HG03045 (cell line): ENCODE measurements at regions not wholly inside any gene's neighbourhood (a gene's known extent, or its start where the extent isn't known, plus 50 kb on each side); places are given as distances from the start of the nearest gene placed in this dataset.
A peak's percentile ranks its signal among the peaks of the same experiment; 100 is the strongest.
"Not testable (repeated sequence)": the region's sequence is repeated elsewhere in the genome, so short reads cannot be mapped to it uniquely, and the experiment has no call there.

Source experiments
- ATAC-seq: cut with Tn5 transposase; IDR thresholded peaks from one replicate; pipeline ENCODE4 v1.9.1; 2021; ENCODE audit warnings: mild to moderate bottlenecking, moderate library complexity; ENCODE audit not compliant: unreplicated experiment

DNA sequence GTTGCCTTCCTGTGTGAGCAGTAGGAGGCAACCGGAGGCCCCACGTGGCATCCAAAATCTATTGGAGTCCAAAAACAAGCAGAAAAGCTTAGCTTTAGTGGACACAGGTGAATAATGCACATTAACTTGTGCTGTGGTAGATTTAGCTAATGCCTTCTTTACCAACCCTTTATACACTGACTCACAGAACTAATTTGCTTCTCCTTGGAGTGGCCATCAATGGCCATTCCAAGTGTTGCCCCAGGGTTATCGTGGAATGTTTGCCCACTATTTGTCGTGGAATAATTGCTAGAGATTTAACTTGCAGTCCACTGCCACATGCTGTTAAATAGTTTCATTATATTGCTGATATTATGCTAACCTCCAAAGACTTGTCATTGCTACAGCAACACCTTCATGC lies 729.1 kb downstream of the STPG2 start:
- no peak for ATAC-seq

DNA sequence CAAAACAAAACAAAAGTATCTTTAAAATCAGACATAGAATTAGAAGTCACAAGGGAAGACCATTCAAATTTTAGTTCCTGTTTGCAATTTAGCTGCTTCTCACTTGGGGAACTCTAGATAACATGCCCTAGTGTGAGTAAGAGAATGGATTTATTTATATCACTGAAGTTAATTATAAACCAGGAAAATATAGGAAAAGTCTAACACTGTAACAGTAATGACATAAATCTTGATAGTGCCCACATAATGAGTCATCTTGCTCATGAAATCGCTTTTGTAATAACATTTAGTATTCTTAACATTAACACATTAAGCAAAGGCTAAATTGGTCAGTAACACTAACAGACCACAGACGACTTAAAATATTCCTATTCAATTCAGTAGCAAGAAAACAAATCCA lies 710.7 kb downstream of the STPG2 start:
- no peak for ATAC-seq

DNA sequence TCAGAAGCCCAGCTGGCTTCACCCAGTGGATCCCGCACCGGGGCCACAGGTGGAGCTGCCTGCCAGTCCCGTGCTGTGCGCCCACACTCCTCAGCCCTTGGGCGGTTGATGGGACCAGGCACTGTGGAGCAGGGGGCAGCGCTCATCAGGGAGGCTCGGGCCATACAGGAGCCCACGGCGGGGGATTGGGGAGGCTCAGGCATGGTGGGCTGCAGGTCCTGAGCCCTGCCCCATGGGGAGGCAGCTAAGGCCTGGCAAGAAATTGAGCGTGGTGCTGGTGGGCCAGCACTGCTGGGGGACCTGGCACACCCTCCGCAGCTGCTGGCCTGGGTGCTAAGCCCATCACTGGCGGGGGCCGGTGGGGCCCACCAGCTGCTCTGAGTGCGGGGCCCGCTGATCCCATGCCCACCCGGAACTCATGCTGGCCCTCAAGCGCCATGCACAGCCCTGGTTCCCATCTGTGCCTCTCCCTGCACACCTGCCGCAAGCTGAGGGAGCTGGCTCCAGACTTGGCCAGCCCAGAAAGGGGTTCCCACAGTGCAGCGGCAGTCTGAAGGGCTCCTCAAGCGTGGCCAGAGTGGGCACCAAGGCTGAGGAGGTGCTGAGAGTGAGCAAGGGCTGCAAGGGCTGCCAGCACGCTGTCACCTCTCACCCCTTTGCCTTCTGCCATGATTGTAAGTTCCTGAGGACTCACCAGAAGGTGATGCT lies 705.1 kb downstream of the STPG2 start:
- ATAC-seq: not testable (repeated sequence)

DNA sequence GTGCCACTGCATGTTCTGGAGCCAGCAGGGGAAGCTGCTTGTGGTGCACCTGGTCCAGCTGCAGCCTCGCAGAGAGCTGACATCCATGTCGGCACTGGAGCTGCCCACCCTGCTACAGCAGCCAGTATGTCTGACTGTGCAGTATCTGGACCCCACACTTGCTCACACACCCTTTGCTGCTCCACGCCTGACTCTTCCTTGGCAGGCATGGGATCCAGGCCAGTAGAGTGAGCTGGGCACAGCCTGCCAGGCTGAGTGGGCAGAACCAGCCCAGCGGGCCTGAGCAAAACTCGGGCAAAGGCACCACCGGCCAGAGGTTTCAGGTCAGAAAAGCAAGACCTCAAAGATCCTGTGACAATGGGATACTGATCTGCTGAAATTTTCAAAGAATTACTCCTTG lies 690.1 kb downstream of the STPG2 start:
- no peak for ATAC-seq

DNA sequence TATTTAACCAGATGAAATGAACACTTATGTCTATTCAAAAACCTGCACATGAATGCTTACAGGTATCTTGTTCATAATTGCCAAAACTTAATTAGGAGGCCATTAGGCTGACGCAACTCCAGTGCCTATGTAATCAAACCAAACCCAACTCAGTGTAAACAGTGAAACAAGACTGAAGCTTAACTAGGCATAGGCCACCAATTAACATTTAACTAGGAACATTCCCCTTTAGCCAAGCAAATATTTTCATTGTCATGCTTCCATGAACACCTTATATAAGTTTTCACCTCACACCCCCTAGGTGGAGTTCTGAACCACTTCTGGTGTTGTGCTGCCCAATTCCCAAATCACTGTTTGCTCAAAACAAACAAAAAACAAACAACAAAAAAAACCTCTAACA lies 686.0 kb downstream of the STPG2 start:
- no peak for ATAC-seq

DNA sequence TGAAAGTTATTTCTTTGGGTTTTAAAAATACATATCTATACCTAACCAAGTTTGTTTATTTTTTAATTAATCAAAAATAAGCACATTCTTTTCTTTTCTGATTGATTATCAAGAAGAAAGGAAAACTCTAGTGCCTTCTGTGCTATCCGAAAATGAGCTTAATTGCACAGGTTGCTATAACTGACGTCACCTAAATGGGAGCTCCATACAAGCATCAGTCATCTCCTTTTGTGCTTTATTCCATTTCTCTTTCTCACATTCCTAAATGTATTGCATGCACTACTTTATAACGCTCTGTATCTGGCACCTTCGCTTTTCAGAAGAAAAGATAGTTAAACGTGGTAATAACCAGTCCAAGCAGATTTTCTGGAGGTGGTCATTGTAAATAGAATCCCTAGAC lies 675.0 kb downstream of the STPG2 start:
- no peak for ATAC-seq

DNA sequence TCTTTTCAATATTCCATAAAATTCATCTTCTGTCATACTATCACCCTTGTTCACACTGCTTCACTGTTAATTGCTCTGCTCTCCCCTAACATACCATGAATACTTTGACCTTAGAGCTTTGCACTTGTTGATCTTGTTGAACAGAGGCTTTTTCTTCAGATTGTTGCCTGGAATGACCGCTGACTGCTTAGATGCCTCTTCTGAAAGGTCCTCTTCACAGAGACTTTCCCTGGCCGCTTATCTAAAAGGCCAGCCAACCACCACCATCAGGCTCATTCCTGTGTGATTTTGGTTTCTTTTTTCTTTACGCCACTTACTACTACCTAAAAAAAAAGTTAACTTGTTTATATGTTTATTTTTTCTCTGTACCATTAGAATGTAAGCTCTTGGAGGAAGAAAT lies 667.7 kb downstream of the STPG2 start:
- ATAC-seq: no peak

DNA sequence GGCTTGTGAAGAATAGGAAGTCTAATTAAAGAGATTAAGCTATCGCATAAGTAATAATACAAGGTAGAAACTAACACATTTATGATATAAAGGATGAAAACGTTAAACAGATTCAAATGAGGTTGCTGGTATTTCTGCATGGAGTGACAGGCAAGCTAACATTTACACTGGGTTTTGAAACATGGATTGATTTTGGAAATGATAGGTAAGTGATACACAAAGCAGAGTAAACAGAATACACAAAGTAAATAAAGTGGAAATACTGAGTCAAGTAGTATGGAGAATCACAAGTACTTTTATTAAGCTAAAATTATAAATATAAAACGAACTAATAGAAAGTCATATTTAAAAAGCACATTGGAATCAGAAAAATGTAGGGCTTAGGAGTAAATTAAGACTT lies 665.3 kb downstream of the STPG2 start:
- no peak for ATAC-seq

DNA sequence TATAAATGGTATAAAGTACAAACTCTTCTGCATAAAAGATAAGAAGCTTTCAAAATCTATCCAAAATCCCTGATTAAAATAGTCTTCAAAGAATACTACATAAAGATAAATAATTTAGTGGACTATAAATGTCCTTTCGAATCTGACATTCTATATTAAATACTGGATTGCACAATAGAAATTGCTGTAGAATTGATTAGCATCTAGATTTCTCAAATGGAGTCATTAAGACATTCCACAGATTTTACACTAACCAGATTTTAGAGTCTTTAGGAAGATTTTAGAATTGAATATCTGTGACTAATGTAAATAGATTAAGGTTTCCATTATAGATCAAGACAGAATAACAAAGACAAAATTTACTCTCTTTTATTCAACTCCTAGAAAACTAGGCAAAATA lies 663.9 kb downstream of the STPG2 start:
- ATAC-seq: no peak

DNA sequence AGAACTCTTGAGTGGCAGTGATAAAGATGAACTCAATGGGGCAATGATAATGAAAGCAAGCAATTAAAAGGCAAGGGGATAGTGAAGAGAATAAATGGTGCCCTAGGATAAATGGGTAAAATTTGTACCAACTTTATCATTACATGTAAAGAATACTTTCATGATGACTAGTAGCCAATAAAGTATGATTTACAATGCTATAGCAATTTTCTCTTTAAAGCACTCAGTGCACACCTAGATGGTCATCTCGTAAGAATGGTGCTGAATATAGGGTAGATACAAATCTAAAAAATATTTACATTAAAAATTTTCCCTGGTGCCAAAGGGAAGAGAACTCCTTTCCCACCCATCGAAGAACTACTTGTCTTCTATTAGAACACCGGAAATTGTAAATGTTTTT lies 651.4 kb downstream of the STPG2 start:
- ATAC-seq: no peak

DNA sequence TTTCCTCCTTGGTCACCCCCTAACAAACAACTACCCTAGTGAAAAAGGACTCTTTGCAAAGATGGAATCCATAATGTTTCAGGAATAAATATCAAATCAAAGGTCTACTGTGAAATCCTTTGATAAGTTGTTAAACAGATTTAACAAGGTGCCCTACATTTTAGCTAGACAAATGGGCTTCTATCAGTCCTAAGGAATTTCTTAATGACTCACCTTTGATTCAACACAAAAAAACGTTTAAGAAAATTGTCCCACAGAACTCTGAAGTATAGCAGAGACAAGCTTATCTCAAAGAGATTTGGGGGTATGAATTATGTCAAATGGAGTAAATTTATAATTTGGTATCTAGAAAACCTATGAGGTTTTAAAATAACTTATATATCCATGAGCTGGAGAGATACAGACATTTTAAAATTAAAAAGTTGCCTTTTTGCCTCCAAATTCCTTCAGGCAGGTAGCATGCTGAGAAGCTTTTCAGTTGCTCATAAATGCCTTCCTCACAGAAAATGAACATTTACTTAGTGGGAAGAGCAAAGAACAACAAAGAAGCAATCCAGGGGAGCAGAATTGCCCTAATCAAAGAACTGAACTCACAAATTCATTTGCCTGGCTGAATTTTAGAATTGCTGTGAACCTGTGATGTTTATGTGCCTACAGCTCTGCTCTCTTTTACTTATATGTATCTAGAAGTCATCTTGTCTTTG lies 649.3 kb downstream of the STPG2 start:
- ATAC-seq: no peak

DNA sequence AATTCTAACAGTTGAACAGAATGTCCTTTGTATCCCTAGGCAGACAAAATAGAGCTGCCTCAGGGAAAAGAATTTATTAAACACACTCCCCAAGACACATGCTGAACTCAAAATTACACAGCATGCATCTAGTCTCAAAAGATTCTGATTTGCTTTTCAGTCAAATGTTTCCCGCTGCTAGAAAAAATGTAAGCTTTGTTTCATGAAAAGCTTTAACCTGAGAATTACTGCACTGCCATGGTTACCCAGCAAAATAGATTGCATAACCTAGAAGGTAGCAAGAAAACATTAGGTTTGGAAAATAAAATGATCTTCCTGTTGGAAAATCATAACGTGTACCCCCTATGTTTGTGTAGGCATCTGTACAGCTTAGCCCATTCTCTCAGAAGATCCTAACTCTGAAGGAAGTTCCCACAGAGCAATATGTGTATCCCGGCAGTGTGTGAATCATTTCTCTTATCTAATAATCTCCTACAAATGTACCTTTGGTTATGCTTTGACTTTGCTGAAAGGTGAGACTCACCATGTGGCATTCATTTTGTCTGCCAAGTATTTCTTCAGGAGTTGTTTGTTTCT lies 646.9 kb downstream of the STPG2 start:
- ATAC-seq: no peak

DNA sequence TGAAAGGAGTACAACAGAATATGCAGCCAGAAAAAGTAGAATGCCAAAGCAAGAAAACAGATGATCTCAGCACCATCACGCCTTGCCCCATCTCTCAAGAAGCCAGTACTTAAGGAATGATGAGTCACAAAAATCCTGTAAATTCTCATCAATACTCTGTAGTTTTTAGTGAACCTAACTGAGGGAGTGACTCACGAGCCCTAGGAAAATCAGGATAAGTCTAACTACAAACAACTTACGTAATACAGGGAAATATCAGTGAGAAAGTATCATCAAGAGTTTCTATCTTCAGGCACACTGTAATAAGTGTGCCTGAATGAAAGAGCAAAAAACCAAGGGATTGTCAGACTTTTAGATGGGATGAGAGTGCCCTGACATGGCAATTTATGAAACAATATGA lies 644.4 kb downstream of the STPG2 start:
- no peak for ATAC-seq

DNA sequence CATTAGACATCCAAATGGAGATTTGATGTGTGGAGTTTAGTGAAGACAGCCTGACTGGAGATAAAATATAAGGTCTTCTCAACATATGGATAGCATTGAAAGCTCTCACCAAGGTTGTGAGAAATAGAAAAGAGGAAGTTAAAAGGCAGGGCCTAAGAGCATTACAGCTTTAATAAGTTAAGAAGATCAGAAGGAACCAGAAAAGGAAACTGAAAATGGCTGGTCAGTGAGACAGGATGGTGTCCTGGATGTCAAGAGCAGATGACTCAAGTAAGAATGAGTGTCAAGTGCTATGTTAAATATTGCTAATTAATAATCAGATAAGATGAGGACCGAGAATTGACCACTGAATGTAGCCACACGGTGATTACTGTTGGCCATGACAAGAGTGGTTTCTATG lies 642.9 kb downstream of the STPG2 start:
- ATAC-seq: peak; percentile 92

DNA sequence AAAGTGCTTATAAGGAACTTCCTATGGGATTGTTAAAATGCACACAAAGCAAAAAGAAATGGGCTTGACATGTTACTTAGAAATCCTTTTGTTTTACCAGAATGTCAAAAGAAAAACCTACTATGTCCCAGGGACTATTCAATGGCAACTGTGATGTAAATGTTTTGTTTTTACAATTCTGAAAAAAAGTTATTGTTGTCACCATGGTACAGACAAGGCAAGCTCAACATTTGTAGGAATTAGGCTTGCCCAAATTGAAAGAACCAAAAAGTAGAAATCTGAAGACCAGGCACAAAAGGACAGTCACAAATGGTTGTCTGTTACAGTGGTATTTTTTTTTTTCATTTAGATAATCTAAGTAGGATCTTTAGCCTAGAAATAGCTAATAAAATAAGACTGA lies 638.6 kb downstream of the STPG2 start:
- ATAC-seq: no peak

DNA sequence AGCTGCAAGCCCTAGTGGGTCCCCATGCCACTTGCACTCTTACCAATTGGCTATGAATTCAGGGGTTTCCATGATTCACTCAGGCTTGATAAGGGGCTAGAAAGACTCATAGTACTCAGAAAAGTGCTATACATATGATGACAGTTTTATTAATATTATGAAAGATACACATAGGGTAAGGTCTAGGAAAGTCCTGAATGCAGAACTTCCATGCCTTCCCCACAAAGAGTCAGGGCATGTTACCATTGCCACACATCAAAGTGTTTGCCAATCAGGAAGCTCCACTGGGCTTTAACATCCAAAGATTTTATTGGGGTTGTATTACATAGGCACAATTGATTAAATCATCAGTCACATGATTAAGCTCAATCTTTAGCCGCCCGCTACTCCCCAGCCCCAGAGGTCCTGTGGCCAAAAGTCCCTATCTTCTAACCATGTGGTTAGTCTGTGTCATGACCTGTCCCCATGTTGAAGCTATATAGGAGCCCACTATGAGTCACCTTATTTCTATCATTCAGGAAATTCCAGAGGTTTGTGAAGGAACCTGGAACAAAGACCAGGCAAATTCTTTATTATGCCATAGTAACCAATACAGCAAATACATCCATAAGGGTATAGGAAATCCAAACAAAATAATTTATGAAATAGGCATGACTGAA lies 635.6 kb downstream of the STPG2 start:
- ATAC-seq: no peak
